Smooth muscle cell (in vitro differentiated cells): ENCODE measurements at regions not wholly inside any gene's neighbourhood (a gene's known extent, or its start where the extent isn't known, plus 50 kb on each side); places are given as distances from the start of the nearest gene placed in this dataset.

Experiments
- DNase-seq: peaks from one replicate; lab custom pipeline; 2025; ENCODE audit not compliant: unreplicated experiment; lab: John Stamatoyannopoulos, UW
- H2AFZ ChIP-seq: fragments of 200-600 bp; sonication (generic); 2 replicates; pipeline ENCODE4 v1.6.0; 2016; ENCODE audit warnings: antibody characterized with exemption, low read depth, mild to moderate bottlenecking
- H3F3A ChIP-seq: fragments of 200-600 bp; sonication (generic); 2 replicates; pipeline ENCODE4 v1.6.0; 2017; ENCODE audit warnings: antibody characterized with exemption, low read depth
- H3K27ac ChIP-seq: fragments of 200-600 bp; sonication (generic); 2 replicates; pipeline ENCODE4 v1.5.1; 2016; ENCODE audit warnings: low read depth, mild to moderate bottlenecking
- H3K27me3 ChIP-seq: fragments of 200-600 bp; sonication (generic); 2 replicates; pipeline ENCODE4 v1.6.1; 2016; ENCODE audit warnings: low read depth, mild to moderate bottlenecking
- H3K36me3 ChIP-seq: fragments of 200-600 bp; sonication (generic); 2 replicates; pipeline ENCODE4 v1.5.1; 2016; ENCODE audit warnings: low read depth
- H3K4me1 ChIP-seq: fragments of 200-600 bp; sonication (generic); 2 replicates; pipeline ENCODE4 v1.5.1; 2016; ENCODE audit warnings: low read depth
- H3K4me2 ChIP-seq: fragments of 200-600 bp; sonication (generic); 2 replicates; pipeline ENCODE4 v1.6.0; 2016; ENCODE audit warnings: mild to moderate bottlenecking
- H3K4me3 ChIP-seq: fragments of 200-600 bp; sonication (generic); 2 replicates; pipeline ENCODE4 v1.5.1; 2016; ENCODE audit warnings: mild to moderate bottlenecking
- H3K79me2 ChIP-seq: fragments of 200-600 bp; sonication (generic); 2 replicates; pipeline ENCODE4 v1.6.0; 2016; ENCODE audit warnings: low read depth, mild to moderate bottlenecking
- H3K9ac ChIP-seq: fragments of 200-600 bp; sonication (generic); 2 replicates; pipeline ENCODE4 v1.6.0; 2016; ENCODE audit warnings: low read depth
- H3K9me3 ChIP-seq: fragments of 200-600 bp; sonication (generic); replicated peaks from 2 replicates; pipeline ENCODE4 v1.5.1; 2016; ENCODE audit warnings: low read depth
- H4K20me1 ChIP-seq: fragments of 200-600 bp; sonication (generic); 2 replicates; pipeline ENCODE4 v1.6.0; 2016; ENCODE audit warnings: low read depth
- CTCF ChIP-seq: fragments of 200-600 bp; sonication (generic); IDR thresholded peaks from 2 replicates; pipeline ENCODE4 v1.5.1; 2017; ENCODE audit warnings: borderline replicate concordance, mild to moderate bottlenecking, antibody characterized with exemption; ENCODE audit not compliant: insufficient read depth, poor library complexity, severe bottlenecking
- WGBS: methylation state at CpG from one replicate; pipeline ENCODE4 v1.1.7; 2016; ENCODE audit warnings: low lambda C conversion rate; 5-methylcytosine and 5-hydroxymethylcytosine counted together

DNA sequence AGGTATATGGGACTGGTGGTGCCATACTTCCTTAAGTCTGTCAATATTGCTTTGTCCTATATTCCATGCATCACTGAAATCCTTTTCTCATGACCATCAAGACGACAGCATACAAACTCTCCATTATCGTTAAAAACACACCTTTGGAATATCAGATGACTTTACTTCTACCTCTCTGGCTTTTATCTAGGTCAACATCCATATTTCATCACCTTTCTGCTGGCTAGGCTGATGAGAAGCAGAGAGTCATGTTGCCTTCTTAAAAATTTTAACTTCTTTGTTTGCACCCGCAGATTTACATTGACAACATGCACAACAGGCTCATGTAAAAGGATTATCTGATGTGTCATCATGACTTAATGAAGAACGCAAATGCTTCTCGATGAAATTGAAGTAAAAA, 771.4 kb downstream of the OLFM4 start:
- Histone ChIP-seq H3F3A (no peaks in the 10 kb centered on the region), H3K9ac (no peak overlapping the region), H3K36me3 (no peaks in the 10 kb centered on the region), H3K4me1 (no peaks in the 10 kb centered on the region), H3K27me3 (no peaks in the 10 kb centered on the region), H2AFZ (no peak overlapping the region), H4K20me1 (no peaks in the 10 kb centered on the region), H3K27ac (no peak overlapping the region), H3K4me3 (no peak overlapping the region), H3K79me2 (no peaks in the 10 kb centered on the region), H3K4me2 (no peak overlapping the region), H3K9me3 (no peaks in the 10 kb centered on the region)
- 87% methylated on average over 5 of the region's 5 CpGs for WGBS
- TF ChIP-seq CTCF: no peak
- no peak for DNase-seq

- no peak overlapping the region for H3K9ac ChIP-seq
- no peak overlapping the region for H3K4me3 ChIP-seq
- H3K36me3 ChIP-seq: no peaks in the 10 kb centered on the region
- no peak overlapping the region for H3K27ac ChIP-seq
- no peaks in the 10 kb centered on the region for H3K27me3 ChIP-seq
- no peaks in the 10 kb centered on the region for H4K20me1 ChIP-seq
- H3F3A ChIP-seq: no peaks in the 10 kb centered on the region
- H3K4me2 ChIP-seq: no peak overlapping the region
- H2AFZ ChIP-seq: no peak overlapping the region
- no peaks in the 10 kb centered on the region for H3K9me3 ChIP-seq
- TF ChIP-seq CTCF: no peak
- WGBS: 78% methylated on average over 3 of the region's 3 CpGs
- DNase-seq: no peak
- H3K79me2 ChIP-seq: no peaks in the 10 kb centered on the region
- no peaks in the 10 kb centered on the region for H3K4me1 ChIP-seq
Measured at GRCh38 chr13:53807251-53807834, 778.7 kb downstream of the OLFM4 start.

- 89% methylated on average over 10 of the region's 10 CpGs for WGBS
- H3K27me3 ChIP-seq: no peaks in the 10 kb centered on the region
- no peak for DNase-seq
- H2AFZ ChIP-seq: no peak overlapping the region
- no peak overlapping the region for H3K27ac ChIP-seq
- no peaks in the 10 kb centered on the region for H4K20me1 ChIP-seq
- no peak overlapping the region for H3K4me3 ChIP-seq
- no peaks in the 10 kb centered on the region for H3K79me2 ChIP-seq
- no peak overlapping the region for H3K9ac ChIP-seq
- H3K9me3 ChIP-seq: no peaks in the 10 kb centered on the region
- no peaks in the 10 kb centered on the region for H3K4me1 ChIP-seq
- TF ChIP-seq CTCF: no peak
- H3K36me3 ChIP-seq: no peaks in the 10 kb centered on the region
- no peaks in the 10 kb centered on the region for H3F3A ChIP-seq
- H3K4me2 ChIP-seq: no peak overlapping the region
Measured at GRCh38 chr13:53821632-53822031, 793.0 kb downstream of the OLFM4 start.

GRCh38 chr13:53822136-53822535, 793.5 kb downstream of the OLFM4 start:
- H3K36me3 ChIP-seq: no peaks in the 10 kb centered on the region
- H3K79me2 ChIP-seq: no peaks in the 10 kb centered on the region
- no peaks in the 10 kb centered on the region for H3K27me3 ChIP-seq
- H3F3A ChIP-seq: no peaks in the 10 kb centered on the region
- H3K27ac ChIP-seq: no peak overlapping the region
- no peaks in the 10 kb centered on the region for H4K20me1 ChIP-seq
- H3K4me2 ChIP-seq: no peak overlapping the region
- 89% methylated on average over 5 of the region's 5 CpGs for WGBS
- H3K9me3 ChIP-seq: no peaks in the 10 kb centered on the region
- DNase-seq: no peak
- H3K4me3 ChIP-seq: no peak overlapping the region
- TF ChIP-seq CTCF: no peak
- no peak overlapping the region for H2AFZ ChIP-seq
- no peak overlapping the region for H3K9ac ChIP-seq
- H3K4me1 ChIP-seq: no peaks in the 10 kb centered on the region
